Activated CD4-positive, alpha-beta T cell treated with anti-CD3 and anti-CD28 coated beads for 4 hours (primary cell): ENCODE measurements at regions not wholly inside any gene's neighbourhood (a gene's known extent, or its start where the extent isn't known, plus 50 kb on each side); places are given as distances from the start of the nearest gene placed in this dataset.
"Not testable (repeated sequence)": the region's sequence is repeated elsewhere in the genome, so short reads cannot be mapped to it uniquely, and the experiment has no call there.

Experiments
- DNase-seq, 2 donors: peaks; one replicate each; pipeline ENCODE4 v3.0.0-alpha.2; 2020

- DNase-seq, result no peak
These were observed 102.3 kb upstream of the CPSF6 start for GRCh38 chr12:69136931-69137613.

- no peak for DNase-seq
These were observed 98.3 kb upstream of the CPSF6 start for GRCh38 chr12:69141074-69141473.

GRCh38 chr12:69149270-69149669, 90.1 kb upstream of the CPSF6 start:
- no peak for DNase-seq

GRCh38 chr12:69150083-69150795, 89.1 kb upstream of the CPSF6 start:
- no peak for DNase-seq

GRCh38 chr12:69150796-69151127, 88.6 kb upstream of the CPSF6 start:
- no peak for DNase-seq

- DNase-seq, result no peak
These were observed 88.1 kb upstream of the CPSF6 start for GRCh38 chr12:69151254-69151764.

GRCh38 chr12:69154585-69155363, 84.6 kb upstream of the CPSF6 start:
- DNase-seq, result peak; percentile 72 to 80

GRCh38 chr12:69157023-69157655, 82.2 kb upstream of the CPSF6 start:
- DNase-seq, result peak; percentile 86 to 91

GRCh38 chr12:69161829-69162228, 77.5 kb upstream of the CPSF6 start:
- DNase-seq, result peak; percentile 10 to 19

GRCh38 chr12:69163681-69164362, 75.5 kb upstream of the CPSF6 start:
- DNase-seq, result no peak

GRCh38 chr12:69167648-69168165, 71.7 kb upstream of the CPSF6 start:
- no peak for DNase-seq

GRCh38 chr12:69168363-69168762, 71.0 kb upstream of the CPSF6 start:
- DNase-seq, result no peak

- no peak for DNase-seq
These were observed 70.5 kb upstream of the CPSF6 start for GRCh38 chr12:69168828-69169227.

GRCh38 chr12:69170293-69170692, 69.1 kb upstream of the CPSF6 start:
- no peak for DNase-seq

GRCh38 chr12:69171881-69172280, 67.5 kb upstream of the CPSF6 start:
- DNase-seq, result no peak

- DNase-seq, result no peak
These were observed 66.9 kb upstream of the CPSF6 start for GRCh38 chr12:69172491-69172890.

GRCh38 chr12:69173368-69173767, 66.0 kb upstream of the CPSF6 start:
- DNase-seq, result no peak

GRCh38 chr12:69179786-69180185, 59.6 kb upstream of the CPSF6 start:
- no peak for DNase-seq

GRCh38 chr12:69187572-69187971, 51.8 kb upstream of the CPSF6 start:
- DNase-seq, result not testable (repeated sequence)

- DNase-seq, result no peak
These were observed 49.9 kb upstream of the CPSF6 start for GRCh38 chr12:69189378-69189978.
